DMS 273 (cell line): ENCODE measurements at regions not wholly inside any gene's neighbourhood (a gene's known extent, or its start where the extent isn't known, plus 50 kb on each side); places are given as distances from the start of the nearest gene placed in this dataset.

Experiments
- DNase-seq: peaks from one replicate; lab custom pipeline; 2025; ENCODE audit not compliant: unreplicated experiment; lab: John Stamatoyannopoulos, UW

GRCh38 chr12:22740656-22741355, 115.8 kb downstream of the ETNK1 start:
- no peak for DNase-seq

GRCh38 chr12:22743700-22744099, 118.7 kb downstream of the ETNK1 start:
- DNase-seq, result no peak

- no peak for DNase-seq
These were observed 119.2 kb downstream of the ETNK1 start for GRCh38 chr12:22744197-22744596.

- DNase-seq, result no peak
These were observed 121.7 kb downstream of the ETNK1 start for GRCh38 chr12:22746720-22747119.

GRCh38 chr12:22755629-22756028, 130.7 kb downstream of the ETNK1 start:
- DNase-seq, result no peak

- no peak for DNase-seq
These were observed 135.1 kb downstream of the ETNK1 start for GRCh38 chr12:22759769-22760674.

- no peak for DNase-seq
These were observed 140.6 kb downstream of the ETNK1 start for GRCh38 chr12:22765421-22766130.

GRCh38 chr12:22766911-22767420, 142.0 kb downstream of the ETNK1 start:
- DNase-seq, result no peak

GRCh38 chr12:22781339-22781738, 156.4 kb downstream of the ETNK1 start:
- peak; percentile 25 for DNase-seq

- no peak for DNase-seq
These were observed 162.6 kb downstream of the ETNK1 start for GRCh38 chr12:22787557-22787956.

GRCh38 chr12:22788913-22789312, 163.9 kb downstream of the ETNK1 start:
- DNase-seq, result no peak

GRCh38 chr12:22792138-22792537, 167.2 kb downstream of the ETNK1 start:
- no peak for DNase-seq

GRCh38 chr12:22794017-22794416, 169.0 kb downstream of the ETNK1 start:
- no peak for DNase-seq

- no peak for DNase-seq
These were observed 172.1 kb downstream of the ETNK1 start for GRCh38 chr12:22796941-22797630.

GRCh38 chr12:22797701-22798100, 172.7 kb downstream of the ETNK1 start:
- DNase-seq, result peak; percentile 28

GRCh38 chr12:22798116-22798515, 173.1 kb downstream of the ETNK1 start:
- DNase-seq, result no peak

GRCh38 chr12:22799503-22799902, 174.5 kb downstream of the ETNK1 start:
- no peak for DNase-seq

GRCh38 chr12:22800332-22800731, 175.4 kb downstream of the ETNK1 start:
- DNase-seq, result no peak

- DNase-seq, result no peak
These were observed 178.1 kb downstream of the ETNK1 start for GRCh38 chr12:22802883-22803630.

GRCh38 chr12:22803725-22804124, 178.8 kb downstream of the ETNK1 start:
- no peak for DNase-seq
